ENCODE measurements at regions not wholly inside any gene's neighbourhood (a gene's known extent, or its start where the extent isn't known, plus 50 kb on each side); places are given as distances from the start of the nearest gene placed in this dataset.

GRCh38 chr3:69504232-69504631 lies 118.3 kb upstream of the FRMD4B start:
- H3K9ac ChIP-seq: no peak overlapping the region
- no peaks in the 10 kb centered on the region for H4K20me1 ChIP-seq (ENCODE audit: insufficient read depth)
- H3K36me3 ChIP-seq (replicated peaks in 1 of 2; ENCODE audit: control insufficient read depth in 1 of 2, insufficient read depth in 2 of 2, low read length in 1 of 2): no peaks in the 10 kb centered on the region
- no peak overlapping the region for H2AFZ ChIP-seq (ENCODE audit: low read depth)
- no peaks in the 10 kb centered on the region for H3F3A ChIP-seq (replicated peaks; ENCODE audit: insufficient read depth)
- H3K27me3 ChIP-seq (ENCODE audit: insufficient read depth): no peaks in the 10 kb centered on the region
- ChIA-PET CTCF (no interaction called here), POLR2A (no interaction called here)
- whole genome bisulfite sequencing (ENCODE audit: low lambda C conversion rate): 47% methylated on average over 3 of the region's 3 CpGs
- DNase-seq: no peak
- no peaks in the 10 kb centered on the region for H3K9me2 ChIP-seq
- no peak overlapping the region for H3K4me3 ChIP-seq (ENCODE audit: low read depth in 2 of 2, low read length in 1 of 2)
- H3K27ac ChIP-seq (ENCODE audit: low read depth in 2 of 2, low read length in 1 of 2): no peak overlapping the region
- H3K4me1 ChIP-seq (ENCODE audit: control insufficient read depth in 1 of 2, insufficient read depth in 2 of 2, low read depth in 1 of 2, low read length in 1 of 2): peaks cover 0 to 5% of the 10 kb centered on the region in 2 experiments; a peak in 1 of 4 replicates
- H3K9me3 ChIP-seq: no peaks in the 10 kb centered on the region
- no peak for TF ChIP-seq TCF12 (IDR thresholded peaks at IDR 0.05)
- no peak for TF ChIP-seq PBX3 (IDR thresholded peaks at IDR 0.05)
- H3K4me2 ChIP-seq: no peak overlapping the region
- no peaks in the 10 kb centered on the region for H3K79me2 ChIP-seq (ENCODE audit: insufficient read depth)

GRCh38 chr3:69500604-69501003 lies 114.7 kb upstream of the FRMD4B start:
- no peaks in the 10 kb centered on the region for H3K79me2 ChIP-seq (ENCODE audit: insufficient read depth)
- CTCF ChIA-PET: interaction anchor here (1.3 kb wide), 1 partner anchor 50 kb away, joined by 3 read pairs; no protein-coding TSS in a partner anchor

GRCh38 chr3:69499899-69500421 lies 114.1 kb upstream of the FRMD4B start:
- WGBS (ENCODE audit: low lambda C conversion rate): 48% methylated on average over 7 of the region's 9 CpGs
- no peak overlapping the region for H3K9ac ChIP-seq
- POLR2A ChIA-PET: interaction anchor here (1.2 kb wide), 1 partner anchor 49 kb away, joined by 5 read pairs; no protein-coding TSS in a partner anchor
- H3K36me3 ChIP-seq (replicated peaks in 1 of 2; ENCODE audit: control insufficient read depth in 1 of 2, insufficient read depth in 2 of 2, low read length in 1 of 2): no peaks in the 10 kb centered on the region
- no peaks in the 10 kb centered on the region for H3K27me3 ChIP-seq (ENCODE audit: insufficient read depth)
- no peaks in the 10 kb centered on the region for H3F3A ChIP-seq (replicated peaks; ENCODE audit: insufficient read depth)
- no peaks in the 10 kb centered on the region for H3K9me3 ChIP-seq
- TF ChIP-seq YY1 (IDR thresholded peaks at IDR 0.05; ENCODE audit: low read depth): no peak
- TF ChIP-seq POLR2AphosphoS5 (IDR thresholded peaks at IDR 0.05; ENCODE audit: low read depth, low read length): no peak
- TF ChIP-seq EP300 (IDR thresholded peaks at IDR 0.05; ENCODE audit: borderline replicate concordance in 1 of 2, low read depth in 1 of 2, low read length in 1 of 2): no peak
- TF ChIP-seq NRF1 (IDR thresholded peaks at IDR 0.05; ENCODE audit: low read depth, low read length): no peak
- CTCF ChIA-PET: interaction anchor here (1.3 kb wide), 1 partner anchor 49 kb away, joined by 3 read pairs; no protein-coding TSS in a partner anchor
- H2AFZ ChIP-seq (ENCODE audit: low read depth): no peak overlapping the region
- H3K9me2 ChIP-seq: no peaks in the 10 kb centered on the region
- H3K4me3 ChIP-seq (ENCODE audit: low read depth in 2 of 2, low read length in 1 of 2): no peak overlapping the region
- peak overlapping the region in 1 of 2 experiments; percentile 60; a peak in 1 of 4 replicates for H3K27ac ChIP-seq (ENCODE audit: low read depth in 2 of 2, low read length in 1 of 2)
- peaks cover 0 to 8% of the 10 kb centered on the region in 2 experiments; a peak in 2 of 4 replicates for H3K4me1 ChIP-seq (ENCODE audit: control insufficient read depth in 1 of 2, insufficient read depth in 2 of 2, low read depth in 1 of 2, low read length in 1 of 2)
- no peaks in the 10 kb centered on the region for H3K79me2 ChIP-seq (ENCODE audit: insufficient read depth)
- H3K4me2 ChIP-seq: no peak overlapping the region
- no peak for DNase-seq
- H4K20me1 ChIP-seq (ENCODE audit: insufficient read depth): no peaks in the 10 kb centered on the region

More at GRCh38 chr3:69500604-69501003, 114.7 kb upstream of the FRMD4B start:
- no peak for TF ChIP-seq SIN3A (IDR thresholded peaks at IDR 0.05; ENCODE audit: borderline replicate concordance, low read depth, low read length)
- TF ChIP-seq RXRA (IDR thresholded peaks at IDR 0.05; ENCODE audit: borderline replicate concordance, low read depth): no peak
- TF ChIP-seq SMC3 (IDR thresholded peaks at IDR 0.05; ENCODE audit: low read depth, low read length): no peak
- no peak for TF ChIP-seq FOSL2 (IDR thresholded peaks at IDR 0.05; ENCODE audit: borderline replicate concordance, low read depth)
- POLR2A ChIA-PET: no interaction called here
- Histone ChIP-seq H3K4me2 (no peak overlapping the region), H3K4me1 (ENCODE audit: control insufficient read depth in 1 of 2, insufficient read depth in 2 of 2, low read depth in 1 of 2, low read length in 1 of 2) (peaks cover 0 to 8% of the 10 kb centered on the region in 2 experiments; a peak in 2 of 4 replicates), H3K9me2 (no peaks in the 10 kb centered on the region), H3K9me3 (no peaks in the 10 kb centered on the region), H3F3A (replicated peaks; ENCODE audit: insufficient read depth) (no peaks in the 10 kb centered on the region), H3K36me3 (replicated peaks in 1 of 2; ENCODE audit: control insufficient read depth in 1 of 2, insufficient read depth in 2 of 2, low read length in 1 of 2) (no peaks in the 10 kb centered on the region), H4K20me1 (ENCODE audit: insufficient read depth) (no peaks in the 10 kb centered on the region), H2AFZ (ENCODE audit: low read depth) (no peak overlapping the region), H3K27ac (ENCODE audit: low read depth in 2 of 2, low read length in 1 of 2) (no peak overlapping the region), H3K27me3 (ENCODE audit: insufficient read depth) (no peaks in the 10 kb centered on the region), H3K9ac (no peak overlapping the region), H3K4me3 (ENCODE audit: low read depth in 2 of 2, low read length in 1 of 2) (no peak overlapping the region)
- DNase-seq: no peak
- 79% methylated on average over 5 of the region's 5 CpGs for WGBS (ENCODE audit: low lambda C conversion rate)

Data from SK-N-SH (cell line).